ENCODE measurements at regions not wholly inside any gene's neighbourhood (a gene's known extent, or its start where the extent isn't known, plus 50 kb on each side); places are given as distances from the start of the nearest gene placed in this dataset.

DNA sequence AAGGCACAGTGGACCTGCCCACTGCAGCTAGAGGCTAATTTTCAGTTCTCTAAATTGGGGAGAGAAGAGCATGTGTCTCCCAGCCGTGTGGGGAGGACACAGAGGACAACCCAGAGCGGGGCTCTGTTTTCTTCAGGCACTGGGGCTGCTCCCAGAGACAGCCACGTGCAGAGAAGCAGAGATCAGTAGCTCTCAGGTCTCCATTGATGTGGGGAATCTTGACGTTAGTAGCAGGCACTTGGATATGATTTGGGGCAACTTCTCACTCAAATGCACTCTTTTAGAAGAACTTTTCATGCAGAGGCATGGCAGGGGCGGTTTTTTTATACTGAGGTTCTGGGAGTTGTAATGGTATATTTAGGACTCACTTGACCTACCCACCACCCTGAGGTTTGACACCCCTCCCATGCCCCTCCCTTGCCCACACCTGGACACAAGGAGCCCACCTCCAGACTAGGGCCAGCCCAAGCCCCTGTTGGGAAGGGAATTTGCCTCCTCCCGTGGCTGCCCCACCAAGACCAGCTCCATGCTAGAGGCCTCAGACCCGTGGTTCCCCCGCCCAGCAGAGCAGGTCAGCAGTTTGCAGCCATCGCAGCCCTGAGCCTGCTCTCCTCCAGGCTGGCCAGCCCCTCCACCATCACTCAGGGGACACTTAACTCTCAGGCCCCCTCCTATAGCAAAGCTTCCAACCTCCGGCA is 94.2 kb upstream of the RTL6 start:
- TF ChIP-seq POLR2AphosphoS5 (IDR thresholded peaks at IDR 0.05; ENCODE audit: low read depth, low read length) (no peak), POLR2A (IDR thresholded peaks at IDR 0.05; ENCODE audit: low read depth, low read length) (no peak), TAF1 (IDR thresholded peaks at IDR 0.05; ENCODE audit: borderline replicate concordance, low read depth, low read length) (no peak)
